Activated CD4-positive, alpha-beta T cell treated with anti-CD3 and anti-CD28 coated beads, Interleukin-2, amount 50 U/mL, for 48 hours (primary cell): ENCODE measurements at regions not wholly inside any gene's neighbourhood (a gene's known extent, or its start where the extent isn't known, plus 50 kb on each side); places are given as distances from the start of the nearest gene placed in this dataset.
"Not testable (repeated sequence)": the region's sequence is repeated elsewhere in the genome, so short reads cannot be mapped to it uniquely, and the experiment has no call there.

ENCODE experiments used
- DNase-seq, 2 experiments: peaks; one replicate each; pipeline ENCODE4 v3.0.0-alpha.2; 2020

GRCh38 chr16:77488652-77489051 is 53.8 kb upstream of the ADAMTS18 start:
- no peak for DNase-seq

GRCh38 chr16:77491091-77491490 is 56.3 kb upstream of the ADAMTS18 start:
- no peak for DNase-seq

- no peak for DNase-seq
These were observed 62.1 kb upstream of the ADAMTS18 start for GRCh38 chr16:77496934-77497333.

GRCh38 chr16:77499373-77500285 is 64.8 kb upstream of the ADAMTS18 start:
- DNase-seq = no peak

- DNase-seq = no peak
These were observed 65.4 kb upstream of the ADAMTS18 start for GRCh38 chr16:77500286-77500598.

- DNase-seq = no peak
These were observed 66.3 kb upstream of the ADAMTS18 start for GRCh38 chr16:77500934-77501664.

- no peak for DNase-seq
These were observed 67.6 kb upstream of the ADAMTS18 start for GRCh38 chr16:77502448-77502847.

- DNase-seq = not testable (repeated sequence)
These were observed 71.7 kb upstream of the ADAMTS18 start for GRCh38 chr16:77506492-77506891.

GRCh38 chr16:77509051-77509450 is 74.2 kb upstream of the ADAMTS18 start:
- DNase-seq = no peak

GRCh38 chr16:77509796-77510195 is 75.0 kb upstream of the ADAMTS18 start:
- DNase-seq = no peak

- DNase-seq = no peak
These were observed 76.2 kb upstream of the ADAMTS18 start for GRCh38 chr16:77511053-77511452.

GRCh38 chr16:77514500-77515220 is 79.8 kb upstream of the ADAMTS18 start:
- DNase-seq = no peak

GRCh38 chr16:77525226-77525625 is 90.4 kb upstream of the ADAMTS18 start:
- DNase-seq = not testable (repeated sequence)

GRCh38 chr16:77531752-77532151 is 96.9 kb upstream of the ADAMTS18 start:
- DNase-seq = no peak

- DNase-seq = no peak
These were observed 102.0 kb upstream of the ADAMTS18 start for GRCh38 chr16:77536809-77537208.

GRCh38 chr16:77539421-77540034 is 104.7 kb upstream of the ADAMTS18 start:
- no peak for DNase-seq

- DNase-seq = no peak
These were observed 105.8 kb upstream of the ADAMTS18 start for GRCh38 chr16:77540646-77541045.

GRCh38 chr16:77541165-77541564 is 106.3 kb upstream of the ADAMTS18 start:
- no peak for DNase-seq

GRCh38 chr16:77548151-77548550 is 113.3 kb upstream of the ADAMTS18 start:
- DNase-seq = no peak

GRCh38 chr16:77548766-77549165 is 113.9 kb upstream of the ADAMTS18 start:
- DNase-seq = no peak

- no peak for DNase-seq
These were observed 115.0 kb upstream of the ADAMTS18 start for GRCh38 chr16:77549876-77550275.

GRCh38 chr16:77551357-77551756 is 116.5 kb upstream of the ADAMTS18 start:
- no peak for DNase-seq

GRCh38 chr16:77553130-77553529 is 118.3 kb upstream of the ADAMTS18 start:
- no peak for DNase-seq
